ENCODE measurements at regions not wholly inside any gene's neighbourhood (a gene's known extent, or its start where the extent isn't known, plus 50 kb on each side); places are given as distances from the start of the nearest gene placed in this dataset.

GRCh38 chr10:26944261-26944882, 83.6 kb upstream of the ABI1 start:
- no peaks in the 10 kb centered on the region for H3K36me3 ChIP-seq
- no peak for TF ChIP-seq POLR2A (IDR thresholded peaks at IDR 0.05)
- TF ChIP-seq CTCF (IDR thresholded peaks at IDR 0.05): no peak
- H3K9me3 ChIP-seq: no peaks in the 10 kb centered on the region
- intact Hi-C loops (cut with DNase I; ENCODE audit: low total_unique reads): no loop called here
- in situ Hi-C loops (cut with MboI; ENCODE audit: low pct_ligation_motif_present in 1 of 4, low pct_unique_long_range_greater_than_20kb in 1 of 4, low sequenced_read_pairs in 3 of 4): no loop called here
- DNase-seq: no peak
- H3K4me1 ChIP-seq: no peaks in the 10 kb centered on the region
- 83 to 89% methylated on average over 13 to 15 of the region's 18 CpGs for WGBS, 2 donors (ENCODE audit: low coverage in 1 of 2)
- no peaks in the 10 kb centered on the region for H3K27me3 ChIP-seq
- no peak overlapping the region for H3K4me3 ChIP-seq
- H3K27ac ChIP-seq: no peak overlapping the region

GRCh38 chr10:26939962-26940354, 79.2 kb upstream of the ABI1 start:
- no peaks in the 10 kb centered on the region for H3K9me3 ChIP-seq
- TF ChIP-seq POLR2AphosphoS5 (IDR thresholded peaks at IDR 0.05) (no peak), EP300 (IDR thresholded peaks at IDR 0.05; ENCODE audit: low read depth) (no peak), CTCF (IDR thresholded peaks at IDR 0.05) (no peak)
- in situ Hi-C loops (cut with MboI; ENCODE audit: low pct_ligation_motif_present in 1 of 4, low pct_unique_long_range_greater_than_20kb in 1 of 4, low sequenced_read_pairs in 3 of 4) (no loop called here), intact Hi-C loops (cut with DNase I; ENCODE audit: low total_unique reads) (no loop called here)
- H3K27ac ChIP-seq: no peak overlapping the region
- no peaks in the 10 kb centered on the region for H3K4me1 ChIP-seq
- DNase-seq: no peak
- WGBS, 2 donors (ENCODE audit: low coverage in 1 of 2): 84 to 87% methylated on average over 6 to 8 of the region's 8 CpGs
- H3K36me3 ChIP-seq: no peaks in the 10 kb centered on the region
- H3K27me3 ChIP-seq: no peaks in the 10 kb centered on the region
- H3K4me3 ChIP-seq: no peak overlapping the region

GRCh38 chr10:26939290-26939961, 78.7 kb upstream of the ABI1 start:
- H3K27me3 ChIP-seq: no peaks in the 10 kb centered on the region
- DNase-seq: no peak
- 91 to 96% methylated on average over 5 to 21 of the region's 22 CpGs for WGBS, 2 donors (ENCODE audit: low coverage in 1 of 2)
- H3K4me3 ChIP-seq: no peak overlapping the region
- TF ChIP-seq POLR2AphosphoS5 (IDR thresholded peaks at IDR 0.05) (no peak), CTCF (IDR thresholded peaks at IDR 0.05) (no peak), EP300 (IDR thresholded peaks at IDR 0.05; ENCODE audit: low read depth) (no peak), POLR2A (IDR thresholded peaks at IDR 0.05) (no peak)
- no peaks in the 10 kb centered on the region for H3K9me3 ChIP-seq
- H3K36me3 ChIP-seq: no peaks in the 10 kb centered on the region
- in situ Hi-C loops (cut with MboI; ENCODE audit: low pct_ligation_motif_present in 1 of 4, low pct_unique_long_range_greater_than_20kb in 1 of 4, low sequenced_read_pairs in 3 of 4) (no loop called here), intact Hi-C loops (cut with DNase I; ENCODE audit: low total_unique reads) (no loop called here)
- no peaks in the 10 kb centered on the region for H3K4me1 ChIP-seq
- no peak overlapping the region for H3K27ac ChIP-seq

- intact Hi-C loops (cut with DNase I; ENCODE audit: low total_unique reads): no loop called here
- no peak for TF ChIP-seq POLR2AphosphoS5 (IDR thresholded peaks at IDR 0.05)
- TF ChIP-seq EP300 (IDR thresholded peaks at IDR 0.05; ENCODE audit: low read depth): no peak
- no peak for TF ChIP-seq CTCF (IDR thresholded peaks at IDR 0.05)
- TF ChIP-seq POLR2A (IDR thresholded peaks at IDR 0.05): no peak
- Histone ChIP-seq H3K36me3 (no peaks in the 10 kb centered on the region), H3K4me3 (no peak overlapping the region), H3K4me1 (no peaks in the 10 kb centered on the region), H3K9me3 (no peaks in the 10 kb centered on the region), H3K27ac (no peak overlapping the region), H3K27me3 (no peaks in the 10 kb centered on the region)
- WGBS, 2 donors (ENCODE audit: low coverage in 1 of 2): 85% methylated on average over 4 of the region's 4 CpGs; no CpG with 5 or more reads in 1 of the 2 donors
- DNase-seq: no peak
- in situ Hi-C loops (cut with MboI; ENCODE audit: low pct_ligation_motif_present in 1 of 4, low pct_unique_long_range_greater_than_20kb in 1 of 4, low sequenced_read_pairs in 3 of 4): no loop called here
These were observed 77.8 kb upstream of the ABI1 start for GRCh38 chr10:26938578-26938977.

Data from transverse colon (tissue), 4 donors.